ENCODE measurements at regions not wholly inside any gene's neighbourhood (a gene's known extent, or its start where the extent isn't known, plus 50 kb on each side); places are given as distances from the start of the nearest gene placed in this dataset.

DNA sequence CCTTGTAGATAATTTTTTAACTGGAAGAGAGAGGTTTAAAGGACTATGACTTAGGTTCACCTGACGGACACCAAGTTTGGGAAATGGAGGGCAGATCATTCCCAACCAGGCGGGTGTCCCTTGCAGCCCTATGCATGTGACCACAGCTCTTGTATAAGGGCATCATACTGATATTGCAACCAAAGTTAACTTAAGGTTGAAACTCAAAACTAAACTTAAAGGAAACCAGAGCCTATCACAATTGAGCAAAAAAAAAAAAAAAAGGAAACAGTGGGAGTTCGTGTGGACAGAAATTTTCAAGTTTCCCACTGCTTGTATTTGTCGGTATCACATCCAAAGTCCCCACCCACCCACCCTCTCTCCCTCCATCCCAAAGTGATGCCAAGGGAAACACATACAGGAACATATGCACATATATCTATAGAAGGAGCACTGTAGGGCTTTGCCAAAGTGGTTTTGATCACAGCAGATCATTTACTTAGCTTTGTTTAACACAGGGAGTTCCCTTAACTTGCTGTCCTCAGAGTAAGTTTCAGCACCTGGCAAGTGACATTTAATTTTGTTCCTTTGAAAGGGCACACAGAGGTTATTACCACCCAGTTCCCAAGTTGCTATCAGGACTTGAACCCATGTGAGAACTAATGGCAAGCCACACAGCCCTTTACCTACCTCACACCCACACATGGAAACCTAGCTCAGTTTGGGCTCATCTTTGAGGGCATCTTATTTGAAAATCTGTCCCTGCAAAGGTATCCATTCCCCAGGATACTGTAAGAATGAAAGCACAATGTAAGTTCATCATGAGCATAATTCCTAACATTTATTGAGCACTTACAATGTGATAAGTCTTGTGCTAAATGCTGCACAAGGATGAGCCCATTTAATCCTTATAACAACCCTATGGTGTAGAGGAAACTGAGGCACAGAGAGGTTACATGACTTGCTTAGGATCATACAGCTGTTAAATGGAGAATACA lies 204.5 kb upstream of the CMC1 start:
- TF ChIP-seq, protein P1, sequence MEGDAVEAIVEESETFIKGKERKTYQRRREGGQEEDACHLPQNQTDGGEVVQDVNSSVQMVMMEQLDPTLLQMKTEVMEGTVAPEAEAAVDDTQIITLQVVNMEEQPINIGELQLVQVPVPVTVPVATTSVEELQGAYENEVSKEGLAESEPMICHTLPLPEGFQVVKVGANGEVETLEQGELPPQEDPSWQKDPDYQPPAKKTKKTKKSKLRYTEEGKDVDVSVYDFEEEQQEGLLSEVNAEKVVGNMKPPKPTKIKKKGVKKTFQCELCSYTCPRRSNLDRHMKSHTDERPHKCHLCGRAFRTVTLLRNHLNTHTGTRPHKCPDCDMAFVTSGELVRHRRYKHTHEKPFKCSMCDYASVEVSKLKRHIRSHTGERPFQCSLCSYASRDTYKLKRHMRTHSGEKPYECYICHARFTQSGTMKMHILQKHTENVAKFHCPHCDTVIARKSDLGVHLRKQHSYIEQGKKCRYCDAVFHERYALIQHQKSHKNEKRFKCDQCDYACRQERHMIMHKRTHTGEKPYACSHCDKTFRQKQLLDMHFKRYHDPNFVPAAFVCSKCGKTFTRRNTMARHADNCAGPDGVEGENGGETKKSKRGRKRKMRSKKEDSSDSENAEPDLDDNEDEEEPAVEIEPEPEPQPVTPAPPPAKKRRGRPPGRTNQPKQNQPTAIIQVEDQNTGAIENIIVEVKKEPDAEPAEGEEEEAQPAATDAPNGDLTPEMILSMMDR (optimal IDR thresholded peaks at IDR 0.05 in 1 of 3, IDR thresholded peaks at IDR 0.05 in 1 of 3, conservative IDR thresholded peaks at IDR 0.05 in 1 of 3; ENCODE audit: extremely low read depth in 1 of 3, insufficient read depth in 2 of 3, low read length in 3 of 3): no peak
- no peak for TF ChIP-seq EZH2 (IDR thresholded peaks at IDR 0.05; ENCODE audit: low read length)

Measured in keratinocyte (primary cell).